ENCODE measurements at regions not wholly inside any gene's neighbourhood (a gene's known extent, or its start where the extent isn't known, plus 50 kb on each side); places are given as distances from the start of the nearest gene placed in this dataset.

GRCh38 chr5:61215996-61216395, 53.7 kb upstream of the SMIM15 start:
- no peak for TF ChIP-seq ZFX (IDR thresholded peaks at IDR 0.05)
- no peak for TF ChIP-seq CTCF (conservative IDR thresholded peaks at IDR 0.05)
- no peak overlapping the region for H3K27ac ChIP-seq

- H3K27ac ChIP-seq, result no peak overlapping the region
- TF ChIP-seq ZFX (IDR thresholded peaks at IDR 0.05) (no peak), CTCF (conservative IDR thresholded peaks at IDR 0.05) (no peak)
These were observed 54.5 kb upstream of the SMIM15 start for GRCh38 chr5:61216741-61217140.

- no peak for TF ChIP-seq ZFX (IDR thresholded peaks at IDR 0.05)
- no peak for TF ChIP-seq CTCF (conservative IDR thresholded peaks at IDR 0.05)
- H3K27ac ChIP-seq, result no peak overlapping the region
These were observed 54.9 kb upstream of the SMIM15 start for GRCh38 chr5:61217214-61217613.

- no peak overlapping the region for H3K27ac ChIP-seq
- TF ChIP-seq CTCF (conservative IDR thresholded peaks at IDR 0.05) (no peak), ZFX (IDR thresholded peaks at IDR 0.05) (no peak)
These were observed 66.0 kb upstream of the SMIM15 start for GRCh38 chr5:61228229-61228628.

GRCh38 chr5:61228691-61229280, 66.5 kb upstream of the SMIM15 start:
- H3K27ac ChIP-seq, result no peak overlapping the region
- TF ChIP-seq CTCF (conservative IDR thresholded peaks at IDR 0.05), result no peak
- no peak for TF ChIP-seq ZFX (IDR thresholded peaks at IDR 0.05)

- no peak for TF ChIP-seq CTCF (conservative IDR thresholded peaks at IDR 0.05)
- no peak for TF ChIP-seq ZFX (IDR thresholded peaks at IDR 0.05)
- H3K27ac ChIP-seq, result no peak overlapping the region
These were observed 67.1 kb upstream of the SMIM15 start for GRCh38 chr5:61229416-61229815.

- TF ChIP-seq CTCF (conservative IDR thresholded peaks at IDR 0.05) (no peak), ZFX (IDR thresholded peaks at IDR 0.05) (no peak)
- H3K27ac ChIP-seq, result no peak overlapping the region
These were observed 68.2 kb upstream of the SMIM15 start for GRCh38 chr5:61230492-61230891.
